ENCODE measurements at regions not wholly inside any gene's neighbourhood (a gene's known extent, or its start where the extent isn't known, plus 50 kb on each side); places are given as distances from the start of the nearest gene placed in this dataset.
A peak's percentile ranks its signal among the peaks of the same experiment; 100 is the strongest.

- no peak for DNase-seq (ENCODE audit: low spot score)
- ATAC-seq (ENCODE audit: low FRiP score) = no peak
- no peak for TF ChIP-seq CTCF (IDR thresholded peaks at IDR 0.05)
Observed at GRCh38 chr1:34640654-34641401, 114.0 kb upstream of the GJB5 start.

GRCh38 chr1:34642679-34643078 lies 112.2 kb upstream of the GJB5 start:
- DNase-seq (ENCODE audit: low spot score) = no peak
- ATAC-seq (ENCODE audit: low FRiP score) = no peak
- TF ChIP-seq CTCF (IDR thresholded peaks at IDR 0.05) = no peak

DNA sequence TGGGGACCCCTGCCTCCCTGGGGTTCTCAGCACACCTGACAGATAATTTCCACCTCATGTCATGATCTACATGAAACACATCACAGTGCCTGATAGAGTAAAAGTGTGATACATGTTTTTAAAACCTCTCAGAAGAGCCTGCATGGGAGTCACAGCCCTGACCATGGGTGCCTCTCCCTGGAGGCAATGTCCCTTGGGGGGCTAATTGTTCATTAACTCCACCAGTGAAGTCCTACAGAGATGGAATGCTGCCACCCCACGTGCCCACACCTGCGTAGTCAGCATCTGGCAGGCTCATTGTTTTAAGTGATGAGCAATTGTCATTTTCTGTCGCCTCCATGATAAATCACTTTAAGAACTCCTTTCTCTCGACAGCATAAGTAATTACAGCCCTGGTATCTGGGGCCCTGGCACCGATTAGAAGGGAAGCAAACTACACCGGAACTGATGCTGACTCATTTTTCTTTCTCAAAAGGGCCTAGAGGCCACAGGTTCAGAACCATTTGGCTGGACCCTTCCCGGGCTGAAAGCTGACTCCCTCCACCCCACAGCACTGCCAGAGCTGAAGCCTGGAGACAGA lies 109.6 kb upstream of the GJB5 start:
- no peak for ATAC-seq (ENCODE audit: low FRiP score)
- TF ChIP-seq CTCF (IDR thresholded peaks at IDR 0.05) = no peak
- no peak for DNase-seq (ENCODE audit: low spot score)

DNA sequence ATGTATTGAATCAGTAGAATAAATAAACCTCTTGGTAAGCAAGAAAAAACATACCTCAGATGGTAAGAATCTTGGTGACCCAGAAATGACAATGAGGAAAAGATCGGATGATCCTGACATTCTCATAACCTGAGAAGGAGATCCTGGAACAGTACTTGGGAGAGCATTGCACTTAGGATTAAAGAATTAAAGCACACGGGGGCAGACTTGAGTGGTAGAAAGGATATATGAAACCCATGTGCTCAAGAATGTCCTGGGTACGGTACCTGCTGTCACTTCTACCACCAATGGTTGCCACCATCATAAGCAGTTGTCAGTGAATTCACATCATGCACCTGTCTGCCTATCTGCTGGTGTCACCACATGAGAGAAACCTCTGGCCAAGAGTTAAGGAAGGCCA lies 108.9 kb upstream of the GJB5 start:
- no peak for ATAC-seq (ENCODE audit: low FRiP score)
- no peak for DNase-seq (ENCODE audit: low spot score)

GRCh38 chr1:34648501-34648900 lies 106.3 kb upstream of the GJB5 start:
- TF ChIP-seq CTCF (IDR thresholded peaks at IDR 0.05) = no peak
- no peak for ATAC-seq (ENCODE audit: low FRiP score)
- DNase-seq (ENCODE audit: low spot score) = no peak

More for the DNA sequence above, 108.9 kb upstream of the GJB5 start:
- TF ChIP-seq CTCF (IDR thresholded peaks at IDR 0.05) = no peak

GRCh38 chr1:34650090-34650489 lies 104.8 kb upstream of the GJB5 start:
- ATAC-seq (ENCODE audit: low FRiP score) (no peak), DNase-seq (ENCODE audit: low spot score) (no peak)
- no peak for TF ChIP-seq CTCF (IDR thresholded peaks at IDR 0.05)

GRCh38 chr1:34650800-34651199 lies 104.0 kb upstream of the GJB5 start:
- TF ChIP-seq CTCF (IDR thresholded peaks at IDR 0.05) = no peak
- DNase-seq (ENCODE audit: low spot score) (no peak), ATAC-seq (ENCODE audit: low FRiP score) (peak; percentile 9)

Data from omental fat pad (tissue), 3 donors.